HepG2 (cell line): ENCODE measurements at regions not wholly inside any gene's neighbourhood (a gene's known extent, or its start where the extent isn't known, plus 50 kb on each side); places are given as distances from the start of the nearest gene placed in this dataset.

Experiments
- ATAC-seq: fragments of 200-7000 bp; cut with Tn5 transposase; 3 replicates; pipeline ENCODE4 v1.9.1; 2020; ENCODE audit warnings: mild to moderate bottlenecking, moderate library complexity
- BruUV-seq: library from RNA; stranded (reverse); fragments of 400-500 nt; replicated peaks from 2 replicates; lab custom pipeline; 2021; lab: Mats Ljungman, UMichigan
- CTCF ChIA-PET: fragments of 300-600 bp; formaldehyde crosslinking; extraction: SDS; loops from one replicate; lab custom pipeline; 2021; ENCODE audit warnings: low total read pairs, inconsistent platforms, low intra/inter-chr PET ratio; lab: Yijun Ruan, JAX
- POLR2A ChIA-PET: fragments of 350-600 bp; sonication (Branson Sonifier 250); formaldehyde crosslinking; loops from one replicate; lab custom pipeline; 2020; ENCODE audit warnings: antibody characterized with exemption, inconsistent platforms; lab: Yijun Ruan, JAX
- DNase-seq: peaks from one replicate; pipeline ENCODE4 v3.0.0-alpha.2; 2015; ENCODE audit warnings: low spot score
- FAIRE-seq: peaks from 3 replicates; lab custom pipeline; 2011; peaks lifted over from hg19 to GRCh38; lab: Jason Lieb, UNC
- H2AFZ ChIP-seq: one replicate; pipeline ENCODE4 v1.6.1; 2011; ENCODE audit warnings: low read length, inconsistent platforms
- H3K27ac ChIP-seq: fragments of 300-600 bp; 3 replicates; pipeline ENCODE4 v1.8.0; 2011; ENCODE audit warnings: mixed run types, mild to moderate bottlenecking, mixed read lengths, low read length, inconsistent platforms; ENCODE audit not compliant: insufficient read depth; ENCODE audit errors: extremely low read length
- H3K27me3 ChIP-seq, 2 experiments: fragments of 200-600 bp in 1 of 2; 2 replicates in 1 of 2; 3 replicates in 1 of 2; pipeline versions ENCODE4 v1.6.0 to v1.8.0; 2011; ENCODE audit warnings: low read length in 2 of 2, mild to moderate bottlenecking in 2 of 2, moderate library complexity in 2 of 2, inconsistent platforms in 1 of 2; ENCODE audit not compliant: insufficient read depth in 2 of 2, control insufficient read depth in 1 of 2
- H3K36me3 ChIP-seq, 2 experiments: fragments of 200-600 bp in 1 of 2; replicated peaks in 1 of 2; 2 replicates in 1 of 2; 3 replicates in 1 of 2; pipeline versions ENCODE4 v1.5.1 to v1.8.0; 2011; ENCODE audit warnings: low read length in 2 of 2, inconsistent platforms in 1 of 2; ENCODE audit not compliant: insufficient read depth in 2 of 2, control insufficient read depth in 1 of 2
- H3K4me1 ChIP-seq: 2 replicates; pipeline ENCODE4 v1.5.1; 2012; ENCODE audit warnings: low read length, inconsistent platforms; ENCODE audit not compliant: insufficient read depth
- H3K4me2 ChIP-seq: 2 replicates; pipeline ENCODE4 v1.6.0; 2011; ENCODE audit warnings: low read depth, low read length, inconsistent platforms
- H3K4me3 ChIP-seq, 3 experiments: fragments of 200-600 bp in 1 of 3; sonication (generic), shearing (Covaris generic) in 1 of 3; replicated peaks in 1 of 3; 2 replicates each; pipeline ENCODE4 v1.5.1; 2011 to 2016; ENCODE audit warnings: low read length in 3 of 3, inconsistent platforms in 2 of 3, low read depth in 2 of 3, mild to moderate bottlenecking in 2 of 3, control low read depth in 1 of 3, mixed read lengths in 1 of 3; ENCODE audit not compliant: insufficient read depth in 1 of 3
- H3K79me2 ChIP-seq: one replicate; pipeline ENCODE4 v1.6.1; 2011; ENCODE audit warnings: low read length, inconsistent platforms; ENCODE audit not compliant: insufficient read depth
- H3K9ac ChIP-seq: 2 replicates; pipeline ENCODE4 v1.6.0; 2011; ENCODE audit warnings: mild to moderate bottlenecking, low read depth, low read length, inconsistent platforms; ENCODE audit not compliant: insufficient read depth
- H3K9me3 ChIP-seq: 2 replicates; pipeline ENCODE4 v1.5.1; 2012; ENCODE audit warnings: mild to moderate bottlenecking, low read length
- H4K20me1 ChIP-seq: 2 replicates; pipeline ENCODE4 v1.6.0; 2011; ENCODE audit warnings: inconsistent platforms, mild to moderate bottlenecking, low read length, moderate library complexity; ENCODE audit not compliant: insufficient read depth
- GATAD1 ChIP-seq: IDR thresholded peaks from 2 replicates; pipeline ENCODE4 v1.6.1; 2016; ENCODE audit warnings: missing genetic modification reagents, missing compliant biosample characterization
- JUNB ChIP-seq: sonication (generic); formaldehyde crosslinking; IDR thresholded peaks from 2 replicates; pipeline ENCODE4 v1.8.0; 2022; ENCODE audit warnings: missing genetic modification reagents, mild to moderate bottlenecking, borderline replicate concordance
- KDM3A ChIP-seq: IDR thresholded peaks from 2 replicates; pipeline ENCODE4 v1.6.1; 2018; ENCODE audit warnings: low read depth, missing compliant biosample characterization
- RNF2 ChIP-seq: fragments of 450-650 bp; conservative IDR thresholded peaks from 2 replicates; pipeline ENCODE4 v1.6.1; 2016; ENCODE audit warnings: low read depth
- RORA ChIP-seq: sonication (generic); formaldehyde crosslinking; IDR thresholded peaks from 2 replicates; pipeline ENCODE4 v1.5.0; 2020; ENCODE audit warnings: mild to moderate bottlenecking, missing genetic modification reagents, moderate library complexity
- ZBTB38 ChIP-seq: sonication (generic); formaldehyde crosslinking; IDR thresholded peaks from 2 replicates; pipeline ENCODE4 v1.5.1; 2020; ENCODE audit warnings: mild to moderate bottlenecking, missing genetic modification reagents
- ZBTB43 ChIP-seq: sonication (generic); formaldehyde crosslinking; conservative IDR thresholded peaks from 2 replicates; pipeline ENCODE4 v1.4.0; 2020; ENCODE audit warnings: missing genetic modification reagents
- ZNF253 ChIP-seq: sonication (generic); formaldehyde crosslinking; IDR thresholded peaks from 2 replicates; pipeline ENCODE4 v1.8.0; 2022; ENCODE audit warnings: mild to moderate bottlenecking, missing genetic modification reagents, borderline replicate concordance
- ZNF615 ChIP-seq: sonication (generic); formaldehyde crosslinking; IDR thresholded peaks from 2 replicates; pipeline ENCODE4 v1.5.0; 2020; ENCODE audit warnings: mild to moderate bottlenecking, missing genetic modification reagents, borderline replicate concordance
- ZNF761 ChIP-seq: sonication (generic); formaldehyde crosslinking; conservative IDR thresholded peaks from 2 replicates; pipeline ENCODE4 v1.4.0; 2020; ENCODE audit warnings: mild to moderate bottlenecking, missing genetic modification reagents
- WGBS: methylation state at CpG from one replicate; pipeline ENCODE4 v1.1.6; 2017; ENCODE audit warnings: low lambda C conversion rate; 5-methylcytosine and 5-hydroxymethylcytosine counted together
- in situ Hi-C: cut with HindIII; loops from 2 replicates; pipeline ENCODE4 v1.10.0; 2017; ENCODE audit warnings: low pct_unique_long_range_greater_than_20kb; ENCODE audit not compliant: extremely low pct_ligation_motif_present
- intact Hi-C: fragments of 100-400 bp; cut with micrococcal nuclease; formaldehyde crosslinking; loops from one replicate; pipeline ENCODE4 v1.10.0; 2022; ENCODE audit not compliant: unreplicated experiment
- TF ChIP-seq, protein P1 (sequence below): sonication (generic); formaldehyde crosslinking; IDR thresholded peaks from 2 replicates; pipeline ENCODE4 v1.5.1; 2020; ENCODE audit warnings: mild to moderate bottlenecking, missing genetic modification reagents
- TF ChIP-seq, protein P2 (sequence below): sonication (generic); formaldehyde crosslinking; IDR thresholded peaks from 2 replicates; pipeline ENCODE4 v1.9.0; 2021; ENCODE audit warnings: missing genetic modification reagents, borderline replicate concordance
- TF ChIP-seq, protein P3 (sequence below): sonication (generic); formaldehyde crosslinking; IDR thresholded peaks from 2 replicates; pipeline ENCODE4 v1.5.0; 2020; ENCODE audit warnings: missing genetic modification reagents
- TF ChIP-seq, protein P4 (sequence below): IDR thresholded peaks from 2 replicates; pipeline ENCODE4 v1.6.1; 2016

DNA sequence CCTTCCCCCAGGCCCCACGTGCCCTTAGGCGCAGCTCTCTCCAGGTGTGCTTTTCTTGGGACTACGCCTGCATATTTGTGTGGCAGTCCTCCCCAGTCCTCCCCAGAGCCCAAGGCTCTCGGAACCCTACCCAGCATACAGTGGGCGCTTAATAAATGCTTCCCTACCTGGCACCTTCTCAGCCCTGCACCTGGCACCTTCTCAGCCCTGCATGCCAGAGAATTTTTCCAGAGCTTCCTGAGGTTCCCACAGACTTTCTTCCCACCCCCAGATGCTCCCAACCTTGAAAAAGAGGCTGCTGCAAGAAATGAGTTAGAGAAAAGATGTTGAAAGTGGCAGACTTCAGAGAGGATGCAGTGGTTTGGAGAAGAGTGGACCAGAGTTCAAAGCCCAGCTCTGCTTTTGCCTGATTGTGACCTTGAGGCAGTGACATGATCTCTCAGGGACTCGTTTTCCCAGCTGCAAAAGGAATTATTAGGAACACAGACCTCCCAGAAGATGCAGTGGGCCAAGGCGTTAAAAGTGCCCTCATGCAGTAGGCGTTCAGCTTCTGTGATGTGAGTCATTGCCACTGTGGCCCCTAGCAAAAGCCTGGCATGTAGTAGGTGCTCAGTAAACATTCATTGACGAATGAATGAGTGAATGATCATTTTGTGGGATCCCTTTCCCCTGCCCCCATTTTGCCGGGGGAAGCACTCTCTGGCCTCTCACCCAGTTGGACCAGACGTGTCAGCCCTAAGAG lies 167.2 kb downstream of the PHETA1 start:
- CTCF ChIA-PET = no interaction called here
- 11% methylated on average over 9 of the region's 11 CpGs for WGBS
- Histone ChIP-seq H3K27me3 (peaks cover 8 to 27% of the 10 kb centered on the region in 2 experiments; a peak in 3 of 5 replicates), H3K27ac (no peak overlapping the region), H3K79me2 (no peaks in the 10 kb centered on the region), H3K36me3 (no peaks in the 10 kb centered on the region), H3K4me1 (no peaks in the 10 kb centered on the region), H4K20me1 (no peaks in the 10 kb centered on the region), H3K4me2 (no peak overlapping the region), H3K4me3 (no peak overlapping the region), H2AFZ (no peak overlapping the region), H3K9ac (no peak overlapping the region), H3K9me3 (no peaks in the 10 kb centered on the region)
- intact Hi-C loops = no loop called here
- FAIRE-seq = no peak
- POLR2A ChIA-PET = no interaction called here
- BruUV-seq = no TSS peak
- DNase-seq = no peak
- in situ Hi-C loops = no loop called here
- ATAC-seq = no peak
- no peak for TF ChIP-seq ZNF761
- TF ChIP-seq, protein P1, sequence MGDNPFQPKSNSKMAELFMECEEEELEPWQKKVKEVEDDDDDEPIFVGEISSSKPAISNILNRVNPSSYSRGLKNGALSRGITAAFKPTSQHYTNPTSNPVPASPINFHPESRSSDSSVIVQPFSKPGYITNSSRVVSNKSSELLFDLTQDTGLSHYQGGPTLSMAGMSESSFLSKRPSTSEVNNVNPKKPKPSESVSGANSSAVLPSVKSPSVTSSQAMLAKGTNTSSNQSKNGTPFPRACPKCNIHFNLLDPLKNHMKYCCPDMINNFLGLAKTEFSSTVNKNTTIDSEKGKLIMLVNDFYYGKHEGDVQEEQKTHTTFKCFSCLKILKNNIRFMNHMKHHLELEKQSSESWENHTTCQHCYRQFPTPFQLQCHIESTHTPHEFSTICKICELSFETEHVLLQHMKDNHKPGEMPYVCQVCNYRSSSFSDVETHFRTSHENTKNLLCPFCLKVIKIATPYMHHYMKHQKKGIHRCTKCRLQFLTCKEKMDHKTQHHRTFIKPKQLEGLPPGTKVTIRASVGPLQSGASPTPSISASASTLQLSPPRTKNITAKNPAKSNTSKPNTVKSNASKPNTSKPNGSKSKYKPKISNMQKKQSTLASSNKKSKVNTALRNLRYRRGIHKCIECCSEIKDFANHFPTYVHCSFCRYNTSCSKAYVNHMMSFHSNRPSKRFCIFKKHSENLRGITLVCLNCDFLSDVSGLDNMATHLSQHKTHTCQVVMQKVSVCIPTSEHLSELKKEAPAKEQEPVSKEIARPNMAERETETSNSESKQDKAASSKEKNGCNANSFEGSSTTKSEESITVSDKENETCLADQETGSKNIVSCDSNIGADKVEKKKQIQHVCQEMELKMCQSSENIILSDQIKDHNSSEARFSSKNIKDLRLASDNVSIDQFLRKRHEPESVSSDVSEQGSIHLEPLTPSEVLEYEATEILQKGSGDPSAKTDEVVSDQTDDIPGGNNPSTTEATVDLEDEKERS (CRISPR knock-in tag) = no peak
- no peak for TF ChIP-seq ZBTB38 (CRISPR knock-in tag)
- TF ChIP-seq, protein P2, sequence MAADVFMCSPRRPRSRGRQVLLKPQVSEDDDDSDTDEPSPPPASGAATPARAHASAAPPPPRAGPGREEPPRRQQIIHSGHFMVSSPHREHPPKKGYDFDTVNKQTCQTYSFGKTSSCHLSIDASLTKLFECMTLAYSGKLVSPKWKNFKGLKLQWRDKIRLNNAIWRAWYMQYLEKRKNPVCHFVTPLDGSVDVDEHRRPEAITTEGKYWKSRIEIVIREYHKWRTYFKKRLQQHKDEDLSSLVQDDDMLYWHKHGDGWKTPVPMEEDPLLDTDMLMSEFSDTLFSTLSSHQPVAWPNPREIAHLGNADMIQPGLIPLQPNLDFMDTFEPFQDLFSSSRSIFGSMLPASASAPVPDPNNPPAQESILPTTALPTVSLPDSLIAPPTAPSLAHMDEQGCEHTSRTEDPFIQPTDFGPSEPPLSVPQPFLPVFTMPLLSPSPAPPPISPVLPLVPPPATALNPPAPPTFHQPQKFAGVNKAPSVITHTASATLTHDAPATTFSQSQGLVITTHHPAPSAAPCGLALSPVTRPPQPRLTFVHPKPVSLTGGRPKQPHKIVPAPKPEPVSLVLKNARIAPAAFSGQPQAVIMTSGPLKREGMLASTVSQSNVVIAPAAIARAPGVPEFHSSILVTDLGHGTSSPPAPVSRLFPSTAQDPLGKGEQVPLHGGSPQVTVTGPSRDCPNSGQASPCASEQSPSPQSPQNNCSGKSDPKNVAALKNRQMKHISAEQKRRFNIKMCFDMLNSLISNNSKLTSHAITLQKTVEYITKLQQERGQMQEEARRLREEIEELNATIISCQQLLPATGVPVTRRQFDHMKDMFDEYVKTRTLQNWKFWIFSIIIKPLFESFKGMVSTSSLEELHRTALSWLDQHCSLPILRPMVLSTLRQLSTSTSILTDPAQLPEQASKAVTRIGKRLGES (CRISPR knock-in tag) = no peak
- TF ChIP-seq ZNF253 (CRISPR knock-in tag) = no peak
- no peak for TF ChIP-seq GATAD1 (CRISPR knock-in tag)
- TF ChIP-seq, protein P3, sequence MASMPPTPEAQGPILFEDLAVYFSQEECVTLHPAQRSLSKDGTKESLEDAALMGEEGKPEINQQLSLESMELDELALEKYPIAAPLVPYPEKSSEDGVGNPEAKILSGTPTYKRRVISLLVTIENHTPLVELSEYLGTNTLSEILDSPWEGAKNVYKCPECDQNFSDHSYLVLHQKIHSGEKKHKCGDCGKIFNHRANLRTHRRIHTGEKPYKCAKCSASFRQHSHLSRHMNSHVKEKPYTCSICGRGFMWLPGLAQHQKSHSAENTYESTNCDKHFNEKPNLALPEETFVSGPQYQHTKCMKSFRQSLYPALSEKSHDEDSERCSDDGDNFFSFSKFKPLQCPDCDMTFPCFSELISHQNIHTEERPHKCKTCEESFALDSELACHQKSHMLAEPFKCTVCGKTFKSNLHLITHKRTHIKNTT = no peak
- no peak for TF ChIP-seq RORA
- TF ChIP-seq KDM3A (CRISPR knock-in tag) = no peak
- no peak for TF ChIP-seq ZBTB43 (CRISPR knock-in tag)
- no peak for TF ChIP-seq JUNB (CRISPR knock-in tag)
- TF ChIP-seq, protein P4, sequence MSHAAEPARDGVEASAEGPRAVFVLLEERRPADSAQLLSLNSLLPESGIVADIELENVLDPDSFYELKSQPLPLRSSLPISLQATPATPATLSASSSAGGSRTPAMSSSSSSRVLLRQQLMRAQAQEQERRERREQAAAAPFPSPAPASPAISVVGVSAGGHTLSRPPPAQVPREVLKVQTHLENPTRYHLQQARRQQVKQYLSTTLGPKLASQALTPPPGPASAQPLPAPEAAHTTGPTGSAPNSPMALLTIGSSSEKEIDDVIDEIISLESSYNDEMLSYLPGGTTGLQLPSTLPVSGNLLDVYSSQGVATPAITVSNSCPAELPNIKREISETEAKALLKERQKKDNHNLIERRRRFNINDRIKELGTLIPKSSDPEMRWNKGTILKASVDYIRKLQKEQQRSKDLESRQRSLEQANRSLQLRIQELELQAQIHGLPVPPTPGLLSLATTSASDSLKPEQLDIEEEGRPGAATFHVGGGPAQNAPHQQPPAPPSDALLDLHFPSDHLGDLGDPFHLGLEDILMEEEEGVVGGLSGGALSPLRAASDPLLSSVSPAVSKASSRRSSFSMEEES (CRISPR knock-in tag) = no peak
- TF ChIP-seq ZNF615 (CRISPR knock-in tag) = no peak
- TF ChIP-seq RNF2 = no peak
